ENCODE measurements at regions not wholly inside any gene's neighbourhood (a gene's known extent, or its start where the extent isn't known, plus 50 kb on each side); places are given as distances from the start of the nearest gene placed in this dataset.
"Not testable (repeated sequence)": the region's sequence is repeated elsewhere in the genome, so short reads cannot be mapped to it uniquely, and the experiment has no call there.

GRCh38 chr9:19629488-19629887 lies 159.3 kb downstream of the SLC24A2 start:
- Histone ChIP-seq H3K27ac (no peak overlapping the region), H2AFZ (no peak overlapping the region), H3K36me3 (ENCODE audit: low read depth) (no peaks in the 10 kb centered on the region), H3K4me1 (replicated peaks; ENCODE audit: insufficient read depth) (no peaks in the 10 kb centered on the region), H3K9me3 (ENCODE audit: insufficient read depth, low read depth) (no peaks in the 10 kb centered on the region), H3F3A (ENCODE audit: insufficient read depth, low read depth) (no peaks in the 10 kb centered on the region), H3K4me2 (no peak overlapping the region), H4K20me1 (ENCODE audit: insufficient read depth) (no peaks in the 10 kb centered on the region), H3K9me2 (ENCODE audit: insufficient read depth) (no peaks in the 10 kb centered on the region), H3K4me3 (no peak overlapping the region), H3K79me2 (ENCODE audit: low read depth) (no peaks in the 10 kb centered on the region), H3K27me3 (ENCODE audit: insufficient read depth, low read depth) (no peaks in the 10 kb centered on the region)
- DNase-seq = no peak
- TF ChIP-seq EZH2 (IDR thresholded peaks at IDR 0.05; ENCODE audit: low read depth) (no peak), CTCF (conservative IDR thresholded peaks at IDR 0.05) (no peak)
- POLR2A ChIA-PET (ENCODE audit: unreplicated experiment) = no interaction called here
- CTCF ChIA-PET = no interaction called here
- no TSS peak for BruUV-seq (replicated peaks)
- intact Hi-C loops (cut with micrococcal nuclease; ENCODE audit: unreplicated experiment) = no loop called here

- BruUV-seq (replicated peaks); intact Hi-C loops (cut with micrococcal nuclease; ENCODE audit: unreplicated experiment); CTCF ChIA-PET: not testable (repeated sequence)
Observed at GRCh38 chr9:19625426-19625825, 163.4 kb downstream of the SLC24A2 start.

GRCh38 chr9:19624519-19624918 lies 164.3 kb downstream of the SLC24A2 start:
- Histone ChIP-seq H3K79me2 (ENCODE audit: low read depth) (no peaks in the 10 kb centered on the region), H2AFZ (no peak overlapping the region), H3K36me3 (ENCODE audit: low read depth) (no peaks in the 10 kb centered on the region), H3K4me1 (replicated peaks; ENCODE audit: insufficient read depth) (no peaks in the 10 kb centered on the region), H3K27me3 (ENCODE audit: insufficient read depth, low read depth) (peaks cover 5% of the 10 kb centered on the region; the same call in 1 of the 2 replicates), H3K27ac (no peak overlapping the region), H3K4me2 (no peak overlapping the region), H3K9me3 (ENCODE audit: insufficient read depth, low read depth) (no peaks in the 10 kb centered on the region), H3K9me2 (ENCODE audit: insufficient read depth) (no peaks in the 10 kb centered on the region), H3K4me3 (no peak overlapping the region), H4K20me1 (ENCODE audit: insufficient read depth) (no peaks in the 10 kb centered on the region), H3F3A (ENCODE audit: insufficient read depth, low read depth) (no peaks in the 10 kb centered on the region)
- CTCF ChIA-PET = no interaction called here
- TF ChIP-seq CTCF (conservative IDR thresholded peaks at IDR 0.05) = no peak
- no peak for TF ChIP-seq EZH2 (IDR thresholded peaks at IDR 0.05; ENCODE audit: low read depth)
- POLR2A ChIA-PET (ENCODE audit: unreplicated experiment) = no interaction called here
- DNase-seq = no peak
- intact Hi-C loops (cut with micrococcal nuclease; ENCODE audit: unreplicated experiment) = no loop called here
- BruUV-seq (replicated peaks) = no TSS peak

More at GRCh38 chr9:19625426-19625825, 163.4 kb downstream of the SLC24A2 start:
- H3K79me2 ChIP-seq (ENCODE audit: low read depth); H3F3A ChIP-seq (ENCODE audit: insufficient read depth, low read depth); H3K9me2 ChIP-seq (ENCODE audit: insufficient read depth); DNase-seq; POLR2A ChIA-PET (ENCODE audit: unreplicated experiment); H3K27me3 ChIP-seq (ENCODE audit: insufficient read depth, low read depth); H3K4me2 ChIP-seq; H3K4me3 ChIP-seq; H2AFZ ChIP-seq; H3K36me3 ChIP-seq (ENCODE audit: low read depth); H4K20me1 ChIP-seq (ENCODE audit: insufficient read depth); H3K27ac ChIP-seq; H3K4me1 ChIP-seq (replicated peaks; ENCODE audit: insufficient read depth); H3K9me3 ChIP-seq (ENCODE audit: insufficient read depth, low read depth): not testable (repeated sequence)

GRCh38 chr9:19623941-19624340 lies 164.9 kb downstream of the SLC24A2 start:
- no peak for TF ChIP-seq EZH2 (IDR thresholded peaks at IDR 0.05; ENCODE audit: low read depth)
- TF ChIP-seq CTCF (conservative IDR thresholded peaks at IDR 0.05) = no peak
- intact Hi-C loops (cut with micrococcal nuclease; ENCODE audit: unreplicated experiment) = no loop called here
- no TSS peak for BruUV-seq (replicated peaks)
- no peaks in the 10 kb centered on the region for H3F3A ChIP-seq (ENCODE audit: insufficient read depth, low read depth)
- H3K36me3 ChIP-seq (ENCODE audit: low read depth) = no peaks in the 10 kb centered on the region
- H4K20me1 ChIP-seq (ENCODE audit: insufficient read depth) = no peaks in the 10 kb centered on the region
- no peaks in the 10 kb centered on the region for H3K9me2 ChIP-seq (ENCODE audit: insufficient read depth)
- no peak overlapping the region for H3K27ac ChIP-seq
- ChIA-PET POLR2A (ENCODE audit: unreplicated experiment) (no interaction called here), CTCF (no interaction called here)
- no peak overlapping the region for H3K4me3 ChIP-seq
- DNase-seq = no peak
- no peaks in the 10 kb centered on the region for H3K79me2 ChIP-seq (ENCODE audit: low read depth)
- no peak overlapping the region for H3K4me2 ChIP-seq
- H3K27me3 ChIP-seq (ENCODE audit: insufficient read depth, low read depth) = peaks cover 11% of the 10 kb centered on the region
- H3K4me1 ChIP-seq (replicated peaks; ENCODE audit: insufficient read depth) = no peaks in the 10 kb centered on the region
- no peaks in the 10 kb centered on the region for H3K9me3 ChIP-seq (ENCODE audit: insufficient read depth, low read depth)
- no peak overlapping the region for H2AFZ ChIP-seq

Data from PC-9 (cell line).